Erythroblast (primary cell): ENCODE measurements at regions not wholly inside any gene's neighbourhood (a gene's known extent, or its start where the extent isn't known, plus 50 kb on each side); places are given as distances from the start of the nearest gene placed in this dataset.

Experiments used
- GATA1 ChIP-seq: IDR thresholded peaks from 2 replicates; pipeline ENCODE4 v1.6.1; 2011; ENCODE audit warnings: low read depth, mild to moderate bottlenecking, control low read depth, low read length, moderate library complexity
- POLR2A ChIP-seq: IDR thresholded peaks from 2 replicates; pipeline ENCODE4 v1.6.1; 2011; ENCODE audit warnings: mild to moderate bottlenecking, low read length

- no peak for TF ChIP-seq POLR2A
- TF ChIP-seq GATA1 = no peak
Measured at GRCh38 chr3:127034195-127034989, 51.5 kb downstream of the PLXNA1 start.
